Epithelial cell of esophagus (primary cell): ENCODE measurements at regions not wholly inside any gene's neighbourhood (a gene's known extent, or its start where the extent isn't known, plus 50 kb on each side); places are given as distances from the start of the nearest gene placed in this dataset.

Experiments
- DNase-seq: peaks from one replicate; pipeline ENCODE4 v3.0.0; 2010; ENCODE audit warnings: low read depth
- H3K4me3 ChIP-seq: 2 replicates; pipeline ENCODE4 v1.5.1; 2011; ENCODE audit warnings: mild to moderate bottlenecking, low read length, control low read depth
- CTCF ChIP-seq: IDR thresholded peaks from 2 replicates; pipeline ENCODE4 v1.5.1; 2011; ENCODE audit warnings: low read depth, mild to moderate bottlenecking, low read length, control low read depth, inconsistent platforms; ENCODE audit not compliant: insufficient read depth; ENCODE audit errors: missing control alignments

- peak; percentile 11 for TF ChIP-seq CTCF
- DNase-seq: no peak
- H3K4me3 ChIP-seq: peak overlapping the region; percentile 36
These were observed 53.2 kb downstream of the EEF1B2 start for GRCh38 chr2:206212673-206213513.

- no peak for DNase-seq
- no peak for TF ChIP-seq CTCF
- no peak overlapping the region for H3K4me3 ChIP-seq
These were observed 53.8 kb downstream of the EEF1B2 start for GRCh38 chr2:206213514-206213845.

DNA sequence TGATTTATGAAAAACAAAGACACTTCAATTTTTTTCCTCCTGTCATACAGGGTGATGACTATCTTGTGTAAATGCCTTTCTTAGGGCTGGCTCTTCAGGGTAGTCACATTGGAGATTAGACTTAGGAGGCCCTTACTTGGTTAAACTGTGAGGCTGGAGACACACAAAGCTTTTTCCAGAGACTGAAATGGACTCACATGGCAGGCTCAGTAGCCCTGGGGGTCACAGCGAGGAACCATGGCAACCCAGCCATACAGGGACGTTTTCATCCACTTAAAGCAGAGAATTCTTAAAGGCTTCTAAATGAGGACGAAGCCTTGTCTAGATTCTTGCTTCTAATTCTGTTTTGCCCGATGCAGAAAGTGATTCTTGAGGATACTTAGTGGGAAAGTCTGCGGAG lies 57.3 kb upstream of the ZDBF2 start:
- H3K4me3 ChIP-seq: no peak overlapping the region
- TF ChIP-seq CTCF: no peak
- no peak for DNase-seq

- DNase-seq: no peak
- no peak overlapping the region for H3K4me3 ChIP-seq
- TF ChIP-seq CTCF: no peak
These were observed 56.7 kb upstream of the ZDBF2 start for GRCh38 chr2:206217743-206218142.

GRCh38 chr2:206218156-206218555 lies 56.3 kb upstream of the ZDBF2 start:
- no peak for DNase-seq
- TF ChIP-seq CTCF: no peak
- H3K4me3 ChIP-seq: no peak overlapping the region

GRCh38 chr2:206218796-206219499 lies 55.5 kb upstream of the ZDBF2 start:
- H3K4me3 ChIP-seq: no peak overlapping the region
- TF ChIP-seq CTCF: no peak
- no peak for DNase-seq
